ENCODE measurements at regions not wholly inside any gene's neighbourhood (a gene's known extent, or its start where the extent isn't known, plus 50 kb on each side); places are given as distances from the start of the nearest gene placed in this dataset.
"Not testable (repeated sequence)": the region's sequence is repeated elsewhere in the genome, so short reads cannot be mapped to it uniquely, and the experiment has no call there.

- no peak for DNase-seq (ENCODE audit: low read depth)
- no peak overlapping the region for H3K4me3 ChIP-seq (ENCODE audit: low read depth, low read length)
Observed at GRCh38 chr9:110123341-110124095, 84.4 kb downstream of the C9orf152 start.

GRCh38 chr9:110124439-110124838 lies 83.5 kb downstream of the C9orf152 start:
- no peak for DNase-seq (ENCODE audit: low read depth)
- H3K4me3 ChIP-seq (ENCODE audit: low read depth, low read length): no peak overlapping the region

GRCh38 chr9:110125207-110125751 lies 82.7 kb downstream of the C9orf152 start:
- DNase-seq (ENCODE audit: low read depth): peak; percentile 92
- peak overlapping the region; percentile 23 for H3K4me3 ChIP-seq (ENCODE audit: low read depth, low read length)

GRCh38 chr9:110125763-110126351 lies 82.1 kb downstream of the C9orf152 start:
- no peak for DNase-seq (ENCODE audit: low read depth)
- peak overlapping the region; percentile 23 for H3K4me3 ChIP-seq (ENCODE audit: low read depth, low read length)

- H3K4me3 ChIP-seq (ENCODE audit: low read depth, low read length): no peak overlapping the region
- no peak for DNase-seq (ENCODE audit: low read depth)
Observed at GRCh38 chr9:110126499-110126941, 81.4 kb downstream of the C9orf152 start.

- H3K4me3 ChIP-seq (ENCODE audit: low read depth, low read length): peak overlapping the region; percentile 11
Observed at GRCh38 chr9:110126986-110127864, 80.7 kb downstream of the C9orf152 start.

GRCh38 chr9:110128664-110129329 lies 79.2 kb downstream of the C9orf152 start:
- DNase-seq (ENCODE audit: low read depth): no peak
- no peak overlapping the region for H3K4me3 ChIP-seq (ENCODE audit: low read depth, low read length)

More at GRCh38 chr9:110126986-110127864, 80.7 kb downstream of the C9orf152 start:
- peak; percentile 79 for DNase-seq (ENCODE audit: low read depth)

- no peak for DNase-seq (ENCODE audit: low read depth)
Observed at GRCh38 chr9:110129425-110129824, 78.5 kb downstream of the C9orf152 start.

GRCh38 chr9:110130211-110130610 lies 77.7 kb downstream of the C9orf152 start:
- no peak for DNase-seq (ENCODE audit: low read depth)
- H3K4me3 ChIP-seq (ENCODE audit: low read depth, low read length): no peak overlapping the region

More at GRCh38 chr9:110129425-110129824, 78.5 kb downstream of the C9orf152 start:
- no peak overlapping the region for H3K4me3 ChIP-seq (ENCODE audit: low read depth, low read length)

- no peak overlapping the region for H3K4me3 ChIP-seq (ENCODE audit: low read depth, low read length)
- DNase-seq (ENCODE audit: low read depth): no peak
Observed at GRCh38 chr9:110130791-110131416, 77.1 kb downstream of the C9orf152 start.

- DNase-seq (ENCODE audit: low read depth): no peak
- H3K4me3 ChIP-seq (ENCODE audit: low read depth, low read length): no peak overlapping the region
Observed at GRCh38 chr9:110131499-110131898, 76.5 kb downstream of the C9orf152 start.

GRCh38 chr9:110132531-110132930 lies 75.4 kb downstream of the C9orf152 start:
- not testable (repeated sequence) for H3K4me3 ChIP-seq (ENCODE audit: low read depth, low read length); DNase-seq (ENCODE audit: low read depth)

- H3K4me3 ChIP-seq (ENCODE audit: low read depth, low read length): no peak overlapping the region
- no peak for DNase-seq (ENCODE audit: low read depth)
Observed at GRCh38 chr9:110133059-110133458, 74.9 kb downstream of the C9orf152 start.

- peak; percentile 84 for DNase-seq (ENCODE audit: low read depth)
- no peak overlapping the region for H3K4me3 ChIP-seq (ENCODE audit: low read depth, low read length)
Observed at GRCh38 chr9:110133608-110134210, 74.2 kb downstream of the C9orf152 start.

GRCh38 chr9:110135846-110136245 lies 72.1 kb downstream of the C9orf152 start:
- H3K4me3 ChIP-seq (ENCODE audit: low read depth, low read length): no peak overlapping the region
- no peak for DNase-seq (ENCODE audit: low read depth)

- DNase-seq (ENCODE audit: low read depth): no peak
Observed at GRCh38 chr9:110136802-110137201, 71.2 kb downstream of the C9orf152 start.

GRCh38 chr9:110140276-110140675 lies 67.7 kb downstream of the C9orf152 start:
- H3K4me3 ChIP-seq (ENCODE audit: low read depth, low read length): no peak overlapping the region
- no peak for DNase-seq (ENCODE audit: low read depth)

More at GRCh38 chr9:110136802-110137201, 71.2 kb downstream of the C9orf152 start:
- H3K4me3 ChIP-seq (ENCODE audit: low read depth, low read length): no peak overlapping the region

GRCh38 chr9:110141227-110141793 lies 66.6 kb downstream of the C9orf152 start:
- peak; percentile 98 for DNase-seq (ENCODE audit: low read depth)
- H3K4me3 ChIP-seq (ENCODE audit: low read depth, low read length): no peak overlapping the region

Measured in skeletal muscle cell (primary cell).